ENCODE measurements at regions not wholly inside any gene's neighbourhood (a gene's known extent, or its start where the extent isn't known, plus 50 kb on each side); places are given as distances from the start of the nearest gene placed in this dataset.

DNA sequence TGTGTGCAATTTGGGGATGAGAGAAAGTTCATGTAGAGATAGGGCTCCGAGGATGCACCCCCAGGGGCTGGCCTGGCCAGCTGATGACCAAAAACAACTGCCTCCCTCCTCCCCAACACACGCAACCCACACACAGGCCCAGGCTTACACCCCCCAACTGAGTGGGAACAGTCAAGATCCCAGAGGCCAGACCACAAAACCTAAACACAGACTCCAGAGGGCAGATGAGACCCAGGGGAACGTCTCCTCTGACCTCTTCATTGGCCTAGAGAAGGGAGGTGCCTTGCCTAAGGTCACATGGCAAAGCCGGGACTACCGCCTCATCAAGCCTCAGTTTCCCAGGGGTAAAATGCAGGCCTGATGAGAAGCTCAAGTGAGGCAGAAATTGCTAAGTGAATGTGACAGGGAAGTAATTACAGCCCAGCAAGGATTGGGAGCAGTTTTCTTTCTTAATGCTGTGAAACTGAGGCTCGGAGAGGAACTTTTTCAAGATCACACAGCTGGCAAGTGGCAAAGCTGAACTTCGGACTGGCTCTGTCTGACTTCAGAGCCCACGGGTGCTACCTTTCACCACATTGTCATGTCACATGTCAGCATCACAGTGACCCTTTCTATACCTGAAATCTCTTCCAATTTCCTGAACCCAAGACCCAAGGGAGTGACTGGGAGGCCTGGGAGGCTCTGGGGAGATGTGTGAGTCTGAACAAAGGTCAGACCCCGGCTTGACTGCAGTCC is 69.9 kb upstream of the WNT11 start:
- DNase-seq = no peak

DNA sequence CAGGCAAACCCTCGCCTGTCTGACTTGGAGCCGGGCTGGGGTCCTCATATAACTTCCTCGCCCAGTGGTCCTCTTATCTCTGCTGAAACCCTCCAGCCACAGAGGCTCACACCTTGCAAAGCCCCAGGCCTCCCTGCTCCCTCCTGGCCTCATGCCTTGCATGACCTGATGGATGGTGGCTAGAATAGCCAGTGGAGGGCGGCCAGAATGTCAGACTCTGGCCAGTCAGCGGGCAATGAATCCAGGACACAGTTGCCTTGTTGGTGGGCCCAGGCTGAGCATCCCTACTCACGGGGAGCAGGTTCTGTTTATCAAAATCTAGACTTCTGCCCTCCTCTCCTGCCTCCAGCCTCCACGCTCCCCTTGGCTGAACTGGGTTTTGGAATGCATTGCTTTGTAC is 69.1 kb upstream of the WNT11 start:
- DNase-seq = no peak

DNA sequence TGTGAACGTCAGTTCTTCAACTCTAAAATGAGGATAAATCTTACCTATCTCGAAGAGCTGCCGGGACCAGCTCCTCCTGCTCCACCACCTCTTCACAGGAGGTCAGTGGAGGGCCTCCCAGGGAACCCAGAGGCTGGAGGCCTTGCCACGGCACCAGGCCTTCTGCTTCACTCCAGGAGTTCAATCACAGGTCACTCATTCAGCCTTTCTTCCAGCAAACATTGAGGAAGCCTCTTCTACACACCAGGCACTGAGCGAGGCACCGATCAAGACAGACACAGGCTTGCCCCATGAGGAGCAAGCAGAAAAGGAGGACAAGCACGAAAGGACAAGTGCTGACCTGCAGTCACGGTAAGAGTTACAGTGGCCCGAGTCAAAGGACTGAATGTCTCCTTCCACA is 64.8 kb upstream of the WNT11 start:
- DNase-seq = no peak

DNA sequence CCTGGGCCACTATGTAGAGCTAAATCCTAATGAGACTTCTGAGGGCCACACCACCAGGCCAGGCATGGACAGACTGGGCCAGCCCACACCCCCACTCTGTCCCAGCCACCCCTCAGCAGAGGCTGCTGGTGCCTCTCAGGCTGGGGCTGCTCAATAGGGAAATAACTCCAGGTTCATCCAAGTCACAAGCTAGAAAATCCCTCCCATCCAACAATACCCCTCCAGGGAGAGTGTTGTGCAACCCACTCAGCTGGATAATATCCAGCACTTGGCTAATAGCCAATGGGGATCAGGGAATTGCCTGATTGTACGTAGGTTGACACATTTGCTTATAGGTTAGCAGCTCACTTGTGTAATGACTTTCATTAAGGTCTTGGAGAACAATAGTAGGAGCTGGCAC is 64.1 kb upstream of the WNT11 start:
- DNase-seq = no peak

DNA sequence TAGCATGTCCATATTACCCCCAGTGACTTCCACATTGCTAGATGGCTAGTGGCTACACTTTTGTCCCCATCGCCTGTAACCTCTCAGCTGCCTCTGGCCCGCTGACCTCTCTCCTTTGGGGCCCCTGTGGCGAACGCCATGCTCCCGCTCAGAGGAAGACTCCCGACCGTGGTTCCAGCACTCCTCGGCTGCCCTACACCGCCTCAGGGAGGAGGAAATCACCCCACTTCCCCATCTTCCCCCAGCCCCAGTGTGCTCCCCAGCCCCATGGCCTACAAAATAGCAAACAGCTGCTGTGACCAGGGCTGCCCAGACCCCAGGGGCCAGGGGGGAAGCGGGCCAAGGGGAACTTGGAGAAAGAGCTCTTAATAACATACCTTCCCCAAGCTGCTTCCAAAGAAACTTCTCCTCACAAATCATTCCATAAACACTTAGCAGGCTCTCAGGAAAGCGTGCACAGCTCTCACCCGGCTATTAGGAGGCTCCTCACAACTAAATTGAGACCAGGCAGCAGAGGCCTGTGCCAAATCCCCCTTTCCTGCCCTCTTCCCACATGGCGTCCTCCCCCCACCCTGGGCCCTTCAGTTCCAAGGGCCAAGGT is 63.5 kb upstream of the WNT11 start:
- no peak for DNase-seq

DNA sequence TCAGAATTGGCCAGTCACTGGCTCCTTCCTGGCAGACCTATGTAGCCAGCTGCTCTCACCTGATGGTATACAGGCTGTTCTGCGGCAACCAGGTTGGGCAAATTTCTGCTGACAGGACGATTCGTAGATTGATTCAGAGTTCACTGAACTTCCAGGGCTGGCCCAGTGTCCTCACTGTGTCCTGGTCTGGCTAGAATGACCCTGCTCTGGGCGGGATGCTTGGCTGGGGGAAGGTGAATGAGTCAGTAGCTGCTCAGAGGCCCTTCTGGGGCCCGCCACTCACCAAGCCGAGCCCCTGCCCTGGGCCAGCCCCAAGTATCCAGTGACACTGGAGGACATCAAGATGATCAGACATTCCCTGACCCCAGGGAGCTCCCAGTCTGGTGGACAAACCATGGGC is 62.9 kb upstream of the WNT11 start:
- DNase-seq = no peak

DNA sequence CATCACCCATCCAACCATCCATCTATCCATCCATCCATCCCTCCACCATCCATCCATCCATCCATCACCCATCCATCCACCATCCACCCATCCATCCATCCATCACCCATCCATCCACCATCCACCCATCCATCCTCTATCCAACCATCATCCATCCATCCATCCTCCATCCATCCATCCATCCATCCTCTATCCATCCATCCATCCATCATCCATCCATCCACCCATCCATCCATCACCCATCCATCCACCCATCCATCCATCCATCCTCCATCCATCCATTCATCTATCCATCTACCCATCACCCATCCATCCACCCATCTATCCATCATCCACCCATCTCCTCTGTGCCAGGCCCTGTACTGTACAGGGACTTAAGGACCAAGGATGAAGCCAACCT is 62.2 kb upstream of the WNT11 start:
- DNase-seq = no peak

DNA sequence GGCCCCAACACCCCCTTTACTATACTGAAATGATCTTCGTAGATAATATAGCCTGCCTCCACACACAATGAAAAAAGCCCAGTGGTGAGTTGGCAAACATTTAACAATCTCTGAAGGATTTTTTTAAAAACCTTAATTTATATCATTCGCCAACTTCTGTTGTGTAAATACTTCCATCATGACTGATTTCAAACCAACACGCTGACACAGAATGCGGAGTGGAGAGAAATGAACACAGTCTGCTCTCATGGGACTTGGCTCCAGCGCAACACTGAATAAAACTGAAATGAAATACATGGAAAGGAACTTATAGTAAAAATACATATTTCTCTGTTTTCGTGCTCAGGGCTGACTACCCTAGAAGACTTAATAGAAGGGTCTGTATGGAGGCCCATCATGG is 61.3 kb upstream of the WNT11 start:
- no peak for DNase-seq

DNA sequence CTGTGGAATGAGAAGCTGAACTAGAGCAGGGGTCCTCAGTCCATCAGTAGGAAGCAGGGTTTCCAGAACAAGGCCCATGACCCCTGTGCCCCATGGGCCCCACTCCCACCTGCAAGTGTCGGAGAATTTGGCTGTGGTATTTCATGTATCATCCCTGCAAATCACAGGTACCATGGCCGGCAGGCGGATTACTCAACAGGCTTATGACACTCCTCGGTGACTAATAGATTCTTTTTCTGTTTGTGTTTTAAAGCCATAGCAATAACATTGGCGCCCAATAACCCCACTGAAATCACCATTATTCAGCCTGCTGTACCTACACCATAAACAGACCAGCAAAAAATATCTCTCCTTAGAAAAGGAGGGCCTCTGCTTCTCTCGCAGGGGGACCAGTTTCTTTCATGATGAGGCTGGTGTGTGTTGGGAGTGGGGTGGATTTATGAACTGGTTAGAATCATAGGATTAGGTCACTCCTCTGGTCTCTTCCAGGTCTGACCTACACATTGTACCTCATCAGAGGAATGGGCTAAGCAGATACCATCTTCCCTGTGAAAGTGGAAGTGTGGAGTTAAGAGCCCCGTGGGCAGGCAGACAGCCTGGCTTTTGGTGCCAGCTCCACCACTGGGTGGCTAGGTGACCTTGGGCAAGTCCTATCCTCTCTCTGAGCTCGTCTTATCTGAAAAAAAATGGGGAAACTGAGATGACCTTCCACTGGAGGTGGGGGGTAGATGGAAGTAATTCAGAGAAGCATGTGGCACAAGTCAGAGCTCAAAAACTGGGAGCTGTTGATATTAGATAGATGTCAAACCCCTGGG is 60.2 kb upstream of the WNT11 start:
- DNase-seq = no peak

DNA sequence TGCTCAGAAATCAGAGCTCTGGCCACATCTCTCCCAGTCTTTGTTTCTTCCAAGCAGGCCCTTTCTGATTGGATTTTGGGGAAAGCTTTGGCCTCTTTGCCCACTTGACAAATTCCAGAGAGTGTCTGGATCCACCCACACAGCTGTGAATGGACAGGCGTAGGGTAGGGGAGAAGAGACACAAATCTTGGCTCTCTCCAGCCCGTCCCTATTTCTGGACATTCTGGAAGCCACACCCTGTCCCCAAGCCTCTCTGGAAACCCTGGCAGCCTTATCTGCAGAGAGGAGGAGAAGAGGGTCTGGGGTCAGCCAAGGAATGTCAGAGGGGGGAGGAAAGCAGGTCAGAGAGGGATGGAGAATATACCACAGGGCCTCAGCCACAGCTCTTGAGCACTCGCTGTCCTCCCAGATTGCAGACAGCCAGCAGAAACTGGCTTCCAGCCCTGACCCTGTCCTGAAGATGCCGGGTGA is 59.5 kb upstream of the WNT11 start:
- no peak for DNase-seq

DNA sequence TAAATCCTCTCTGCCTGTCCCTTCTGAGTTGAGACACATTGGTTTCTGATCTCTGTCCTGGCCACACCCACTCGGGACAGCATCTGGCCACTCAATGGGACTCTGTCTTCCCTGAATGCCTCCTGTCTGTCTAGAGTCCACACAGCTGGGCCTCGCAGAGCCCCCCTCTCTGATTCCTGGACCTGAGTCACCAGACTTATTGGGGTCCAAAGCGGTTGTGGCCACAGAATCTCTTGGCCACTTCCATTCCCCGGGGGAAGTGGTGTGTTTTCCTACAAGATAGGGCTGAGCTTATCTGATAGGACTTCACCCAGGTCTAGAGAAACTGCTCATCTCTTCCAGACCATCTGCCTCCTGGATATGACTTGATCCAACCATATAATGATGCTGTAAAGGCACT is 57.4 kb upstream of the WNT11 start:
- no peak for DNase-seq

DNA sequence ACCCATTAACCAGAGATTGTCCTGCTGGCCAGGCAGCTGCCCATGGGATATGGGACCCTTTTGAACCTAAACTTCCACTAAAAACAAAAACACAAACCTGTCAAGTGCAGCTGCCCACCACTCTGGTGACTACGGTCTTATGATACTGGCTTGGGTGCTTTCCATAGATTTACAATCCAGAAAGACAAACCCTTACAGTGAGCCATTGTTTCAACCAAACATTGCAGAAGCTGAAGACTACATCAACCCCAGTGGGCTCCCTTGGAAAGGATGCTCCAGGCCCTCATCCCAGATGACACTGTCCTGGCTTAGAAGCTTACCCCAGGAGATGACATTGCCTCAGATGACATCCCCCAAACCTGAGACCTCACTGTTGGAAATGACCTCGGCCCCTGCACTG is 56.9 kb upstream of the WNT11 start:
- DNase-seq = no peak

DNA sequence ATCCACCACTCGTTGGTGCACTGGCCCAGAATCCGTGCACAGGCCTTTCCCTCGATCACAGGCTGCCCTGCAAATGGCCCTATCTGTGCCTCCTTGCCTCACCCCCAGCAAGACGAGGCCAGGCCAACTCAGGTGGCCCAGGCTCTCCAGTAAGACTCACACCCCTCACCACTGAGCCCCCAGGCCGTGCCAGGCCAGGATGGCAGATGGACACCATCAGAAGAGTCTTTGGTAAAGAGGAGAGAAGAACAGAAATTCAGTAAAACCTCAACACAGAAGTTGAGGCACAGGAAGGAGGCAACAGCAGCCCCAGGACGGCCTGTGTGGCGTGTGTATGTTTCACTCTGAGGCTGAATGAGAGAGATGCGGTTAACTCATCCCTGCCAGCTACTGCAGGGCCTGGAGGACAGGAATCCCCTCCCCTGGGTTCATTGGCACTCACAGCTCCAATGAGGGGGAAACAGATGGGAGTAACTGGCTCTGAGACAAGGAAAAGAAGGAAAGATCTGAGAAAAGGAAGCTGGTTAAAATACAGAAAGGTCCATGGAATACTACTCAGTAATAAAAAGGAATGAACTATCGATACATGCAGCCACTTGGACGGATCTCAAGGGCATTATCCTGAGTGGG is 54.1 kb upstream of the WNT11 start:
- no peak for DNase-seq

DNA sequence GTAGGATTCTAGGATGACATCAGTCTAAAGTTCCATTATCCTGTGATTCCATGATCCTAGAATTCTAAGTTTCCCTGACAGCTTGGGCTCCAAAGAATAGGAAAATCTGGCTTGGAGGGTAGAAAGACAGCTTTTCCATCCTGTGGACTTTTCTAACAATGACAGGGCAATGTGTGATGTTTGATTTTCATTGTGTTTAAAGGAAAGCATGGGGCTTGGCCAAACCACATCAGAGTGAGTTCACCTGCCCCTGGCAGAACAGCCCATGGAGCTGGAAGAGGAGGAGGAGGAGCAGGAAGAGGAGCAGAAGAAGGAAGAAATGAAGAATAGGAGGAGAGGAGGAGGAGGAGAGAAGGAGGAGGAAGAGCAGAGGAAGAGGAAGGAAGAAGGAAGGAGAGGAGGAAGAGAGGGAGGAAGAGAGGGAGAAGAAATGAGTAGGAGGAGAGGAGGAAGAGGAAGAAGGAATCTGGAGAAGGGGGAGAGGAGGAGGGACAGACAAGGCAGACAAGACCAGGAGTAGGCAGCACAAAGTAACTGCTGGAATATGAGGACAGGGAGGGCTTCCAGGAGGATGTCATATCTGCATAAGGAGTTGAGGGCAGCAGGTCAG is 53.1 kb upstream of the WNT11 start:
- no peak for DNase-seq

DNA sequence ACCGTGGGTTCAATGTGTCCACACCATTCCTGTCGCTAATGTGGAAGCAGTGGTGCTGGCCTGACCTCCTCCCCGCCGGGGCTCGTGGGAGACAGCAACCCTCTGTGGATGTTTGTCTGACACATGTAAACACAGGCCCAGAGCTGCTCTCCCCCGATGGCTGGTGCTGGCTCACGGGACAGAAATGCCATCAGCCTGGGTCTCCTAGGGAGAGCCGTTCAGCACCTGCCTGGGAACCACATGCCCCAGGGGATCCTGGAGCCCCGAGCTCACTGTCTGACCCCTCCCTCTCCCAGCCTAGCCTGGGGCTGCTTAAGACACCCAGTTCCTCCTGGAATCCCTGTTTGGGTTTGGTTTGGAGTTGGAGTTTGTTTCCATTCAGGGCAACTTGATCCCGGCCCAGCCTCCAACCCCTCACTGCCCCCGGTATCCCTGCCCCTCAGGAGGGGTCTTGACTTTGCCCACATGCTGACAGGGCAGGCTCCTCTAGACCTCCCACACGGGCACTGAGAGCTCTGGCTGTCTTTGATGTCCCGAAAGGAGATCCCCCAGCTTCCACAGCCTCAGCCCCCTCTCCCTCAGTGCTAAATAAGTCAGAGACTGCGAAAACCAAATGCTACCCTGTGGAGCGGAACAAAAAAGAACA is 50.9 kb upstream of the WNT11 start:
- no peak for DNase-seq

DNA sequence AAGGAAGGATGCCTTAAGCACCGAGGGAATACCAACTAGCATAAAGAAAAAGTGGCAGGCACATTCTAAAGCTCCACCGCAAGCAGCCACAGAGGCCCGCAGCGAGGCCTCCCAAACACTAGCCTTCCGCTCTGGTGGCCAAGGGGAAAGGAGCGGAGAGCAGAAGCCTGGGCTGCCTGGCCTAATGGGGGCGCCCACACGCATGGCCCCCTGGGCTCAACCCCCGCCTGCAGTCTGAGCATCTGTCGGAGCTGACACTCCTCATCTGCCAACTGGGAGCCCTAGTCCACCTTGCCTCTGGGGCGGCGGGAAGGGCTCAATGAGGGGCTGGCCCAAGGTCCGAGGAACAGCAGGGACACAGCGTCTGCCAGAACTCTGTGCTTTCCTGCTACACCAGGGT is 50.1 kb upstream of the WNT11 start:
- no peak for DNase-seq

Data from stimulated activated naive CD4-positive, alpha-beta T cell treated with Interleukin-2 at 50 U/mL for 16 hours (primary cell).